IPS-NIHi7 (cell line): ENCODE measurements at regions not wholly inside any gene's neighbourhood (a gene's known extent, or its start where the extent isn't known, plus 50 kb on each side); places are given as distances from the start of the nearest gene placed in this dataset.

ENCODE experiments used
- DNase-seq: peaks from one replicate; pipeline ENCODE4 v3.0.0; 2012; ENCODE audit warnings: mixed read lengths; ENCODE audit errors: extremely low spot score

DNA sequence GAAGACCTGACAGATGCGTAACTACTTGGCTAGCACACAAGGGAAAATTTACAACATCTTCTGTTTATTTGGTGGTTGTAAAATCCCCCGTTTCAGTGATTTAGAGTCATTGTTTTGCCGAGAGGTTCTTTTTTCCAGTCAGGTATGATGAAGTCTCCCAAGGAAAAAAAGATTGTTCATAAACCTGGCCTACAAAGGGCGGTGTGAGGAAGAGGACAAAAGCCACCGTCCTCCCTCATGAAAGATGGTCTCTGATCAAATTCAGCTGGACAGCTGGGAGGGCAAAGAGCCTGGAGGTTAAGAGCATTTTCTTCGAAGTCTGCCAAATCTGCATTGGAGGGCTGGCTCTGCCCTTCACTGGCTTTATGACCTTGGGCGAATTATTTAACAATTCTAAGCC, 419.9 kb downstream of the HAPSTR1 start:
- no peak for DNase-seq

DNA sequence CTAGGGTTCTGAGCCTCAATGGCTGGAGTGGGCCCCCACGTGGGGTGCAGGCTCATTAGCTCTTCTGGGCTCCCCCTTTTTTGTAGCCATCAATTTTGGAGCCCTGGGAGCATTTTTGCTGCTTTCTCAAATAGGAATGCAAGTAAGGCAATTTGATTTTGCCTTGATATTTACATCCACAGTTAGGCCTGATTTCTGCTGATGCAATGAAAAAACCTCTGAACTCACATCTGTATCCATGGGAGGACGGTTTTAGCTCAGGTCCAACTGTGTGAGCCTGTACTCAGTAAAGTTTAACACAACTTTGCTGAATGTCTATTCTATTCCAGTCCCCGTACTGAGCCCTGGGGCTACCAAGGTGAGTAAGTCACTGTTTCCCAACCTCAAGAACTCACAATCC, 425.0 kb downstream of the HAPSTR1 start:
- DNase-seq: no peak

DNA sequence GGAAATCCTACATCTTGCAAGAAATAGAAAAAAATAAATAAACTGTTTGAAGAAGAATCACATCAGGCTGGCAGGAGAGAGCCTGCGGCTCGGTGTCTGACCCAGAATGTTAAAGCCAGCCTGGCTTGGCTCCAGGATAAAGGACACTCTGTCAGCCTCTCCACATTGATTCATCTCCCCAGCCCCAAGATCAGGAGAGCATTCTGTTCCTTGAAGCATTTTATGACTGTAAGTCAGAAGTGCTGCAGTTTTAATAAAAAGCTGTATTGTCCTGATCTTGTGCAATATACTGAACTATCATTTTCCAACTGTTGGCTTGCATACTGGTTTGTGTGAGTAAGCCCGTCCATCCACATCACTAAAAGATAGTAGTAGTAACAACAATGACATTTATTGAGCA, 426.6 kb downstream of the HAPSTR1 start:
- DNase-seq: no peak

DNA sequence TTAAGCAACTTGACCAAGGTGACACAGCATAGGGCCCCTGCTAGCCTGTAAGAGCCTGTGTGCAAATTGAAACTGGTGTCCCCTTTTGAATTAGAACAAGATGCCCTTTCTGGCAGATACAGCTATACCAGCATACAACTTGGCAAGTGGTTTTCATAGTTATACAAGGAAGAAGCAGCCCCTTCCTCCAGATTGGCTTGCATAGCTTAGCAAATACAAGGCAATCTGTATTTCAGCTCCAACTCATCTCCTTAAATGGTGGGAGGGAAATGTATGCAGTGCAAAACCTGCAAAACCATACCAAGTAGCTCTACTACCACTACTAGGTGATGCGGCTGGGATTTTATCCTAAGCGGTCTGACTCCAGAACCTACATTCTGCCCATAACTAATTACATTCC, 427.1 kb downstream of the HAPSTR1 start:
- no peak for DNase-seq

DNA sequence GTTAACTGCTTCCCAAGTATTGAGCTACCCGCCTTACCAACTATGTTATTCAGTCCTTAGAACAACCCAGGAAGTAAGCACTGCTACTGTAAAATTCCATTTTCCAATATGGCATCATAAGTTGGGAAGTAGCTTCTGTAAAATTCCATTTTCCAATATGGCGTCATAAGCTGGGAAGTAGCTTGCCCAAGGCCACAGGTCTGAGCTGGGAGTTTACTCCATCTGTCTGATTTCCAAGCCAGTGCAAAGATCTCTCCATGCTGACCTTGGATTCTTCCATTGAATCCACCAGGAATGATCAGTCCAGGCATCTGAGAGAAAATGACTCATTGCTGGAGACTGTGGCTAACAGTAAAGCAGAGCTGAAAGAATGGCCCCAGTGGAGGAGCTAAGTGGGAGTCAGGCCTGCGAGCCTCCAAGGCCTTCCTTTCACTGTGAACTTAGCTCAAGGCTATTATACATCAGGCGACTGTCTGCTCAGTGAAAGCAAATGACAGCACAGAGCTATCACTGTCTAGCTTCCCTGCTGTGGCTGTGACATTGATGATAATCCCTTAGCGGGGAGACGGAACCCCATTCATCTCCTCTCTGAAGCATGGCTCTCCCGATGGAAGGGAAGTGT, 430.4 kb downstream of the HAPSTR1 start:
- peak; percentile 53 for DNase-seq

DNA sequence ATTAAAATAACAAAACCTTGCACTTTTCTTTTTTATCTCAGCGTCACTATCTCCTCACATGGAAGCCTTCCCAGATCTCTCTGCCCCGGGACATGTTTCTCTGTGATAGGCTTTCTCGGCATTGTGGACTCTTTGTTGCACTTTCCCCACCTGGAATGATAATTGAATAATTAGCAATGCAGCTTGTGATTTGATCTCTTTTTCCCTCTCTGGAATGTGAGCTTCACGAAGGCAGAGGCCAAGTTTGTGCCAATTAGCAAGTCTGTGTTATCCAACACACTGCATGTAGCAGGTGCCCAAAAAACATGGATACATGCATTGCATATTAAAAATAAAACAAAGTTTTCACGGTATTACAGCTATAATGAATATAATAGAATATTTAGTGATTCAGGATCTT, 431.2 kb downstream of the HAPSTR1 start:
- DNase-seq: no peak

DNA sequence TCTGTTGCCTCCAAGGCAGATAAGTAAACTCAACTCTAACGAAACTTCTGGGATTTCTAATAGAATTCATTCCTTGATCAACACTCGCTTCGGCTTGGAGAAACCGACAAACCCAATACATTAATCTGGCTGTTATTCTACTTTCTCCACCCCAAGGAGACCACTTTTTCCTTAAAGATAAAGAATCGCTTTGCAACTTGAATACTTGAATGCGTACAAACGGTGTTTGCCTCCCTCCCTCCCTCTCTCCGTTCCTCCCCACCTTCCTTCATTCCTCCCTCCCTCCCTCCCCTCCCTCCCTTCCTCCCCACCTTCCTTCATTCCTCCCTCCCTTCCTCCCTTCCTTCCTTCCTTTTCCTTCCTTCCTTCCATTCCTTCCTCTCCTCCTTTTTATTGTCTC, 432.6 kb downstream of the HAPSTR1 start:
- DNase-seq: no peak

DNA sequence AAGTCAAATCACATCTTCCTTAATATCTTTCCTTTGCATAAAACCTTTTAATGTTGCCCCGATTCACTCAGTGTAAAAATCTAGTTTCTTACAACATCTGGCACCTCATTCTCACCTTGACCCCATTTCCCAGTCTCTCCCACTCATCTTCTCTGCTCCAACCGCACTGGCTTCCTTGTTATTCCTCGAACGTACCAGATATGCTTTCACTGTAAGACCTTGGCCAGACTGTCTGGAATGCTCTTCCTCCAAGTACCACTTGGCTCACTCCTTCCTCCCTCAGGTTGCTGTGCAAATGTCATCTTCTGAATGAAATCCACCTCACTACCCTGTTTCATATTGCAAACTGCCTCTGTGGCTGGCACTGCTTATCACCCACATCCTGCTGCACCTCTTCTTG, 433.6 kb downstream of the HAPSTR1 start:
- DNase-seq: no peak

DNA sequence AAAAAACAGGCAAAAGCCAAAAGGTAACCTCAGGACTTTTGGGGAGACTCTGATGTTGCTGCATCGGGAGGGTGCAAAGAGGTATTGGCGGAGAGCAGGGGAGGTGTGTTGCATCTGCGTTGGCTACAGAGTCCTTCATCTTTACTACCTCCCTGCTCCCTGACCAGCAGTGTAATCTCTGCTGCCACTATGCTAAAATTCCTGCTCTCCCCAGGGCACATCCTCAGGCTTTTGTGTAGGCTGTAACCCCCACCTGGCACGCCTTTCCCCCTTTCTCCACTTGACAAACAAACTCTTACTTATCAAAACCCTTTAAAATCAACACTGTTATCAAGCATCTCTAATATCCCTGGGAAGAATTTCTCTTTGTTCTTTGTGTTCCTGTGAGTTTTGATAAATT, 435.3 kb downstream of the HAPSTR1 start:
- peak; percentile 61 for DNase-seq

DNA sequence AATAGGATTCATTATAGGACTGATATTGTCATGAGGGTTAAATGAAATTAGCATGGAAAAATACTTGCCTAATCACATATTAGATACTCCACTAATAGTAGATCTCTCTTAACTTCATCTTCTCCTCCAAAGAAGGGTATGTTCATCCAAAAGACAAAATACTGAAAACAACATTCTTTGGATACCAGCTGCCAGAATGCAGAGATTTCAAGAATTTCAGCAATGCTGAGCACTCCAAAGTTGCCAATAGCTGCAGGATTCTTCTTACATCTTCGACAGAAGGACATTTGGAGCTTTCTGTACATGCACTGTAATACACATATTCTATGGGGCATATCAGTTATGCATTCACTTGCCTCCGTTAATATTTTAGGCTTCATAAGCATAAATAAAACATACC, 436.5 kb downstream of the HAPSTR1 start:
- peak; percentile 42 for DNase-seq

DNA sequence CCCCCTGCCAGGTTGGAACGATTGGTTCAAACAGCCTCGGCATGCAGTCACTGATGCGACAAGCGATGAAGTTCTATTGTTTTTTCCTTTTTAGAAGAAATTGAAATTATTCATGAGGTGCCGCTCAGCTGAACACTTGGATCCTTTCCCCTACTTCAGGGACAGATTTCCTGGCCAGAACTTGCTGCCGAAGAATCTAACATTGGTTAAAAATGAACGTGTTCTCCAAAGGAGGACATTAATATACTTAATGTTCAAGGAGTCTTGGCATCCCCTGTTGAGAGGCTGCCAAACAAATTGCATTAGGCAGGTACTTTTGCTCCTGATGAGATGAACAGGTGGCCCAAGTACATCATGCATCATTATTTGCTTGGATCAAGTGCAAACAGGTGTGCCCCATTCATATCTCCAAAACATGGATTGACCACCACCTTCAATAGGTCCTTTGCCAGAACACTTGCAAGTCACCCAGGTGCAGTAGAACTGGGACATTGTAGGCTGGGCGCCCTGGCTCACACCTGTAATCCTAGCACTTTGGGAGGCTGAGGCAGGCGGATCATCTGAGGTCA, 437.2 kb downstream of the HAPSTR1 start:
- DNase-seq: no peak

DNA sequence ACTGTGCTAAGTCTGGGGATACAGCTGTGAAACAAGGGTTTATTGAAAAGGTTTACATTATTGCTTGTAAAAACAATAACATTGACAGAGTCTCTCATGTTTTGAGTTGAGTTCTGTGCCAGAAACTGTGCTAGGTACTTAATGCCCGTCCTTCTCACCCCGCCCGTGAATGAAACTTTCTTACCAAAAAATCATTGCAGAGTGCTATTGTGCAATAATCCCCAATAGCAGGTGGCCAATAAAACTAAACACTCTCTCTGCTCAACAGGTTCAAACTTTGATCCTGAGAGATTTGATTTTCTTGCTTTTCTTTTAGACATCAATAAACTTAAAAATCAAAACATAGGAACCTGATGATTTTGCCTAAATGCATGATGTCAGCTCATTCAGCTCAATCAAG, 441.6 kb downstream of the HAPSTR1 start:
- DNase-seq: no peak

DNA sequence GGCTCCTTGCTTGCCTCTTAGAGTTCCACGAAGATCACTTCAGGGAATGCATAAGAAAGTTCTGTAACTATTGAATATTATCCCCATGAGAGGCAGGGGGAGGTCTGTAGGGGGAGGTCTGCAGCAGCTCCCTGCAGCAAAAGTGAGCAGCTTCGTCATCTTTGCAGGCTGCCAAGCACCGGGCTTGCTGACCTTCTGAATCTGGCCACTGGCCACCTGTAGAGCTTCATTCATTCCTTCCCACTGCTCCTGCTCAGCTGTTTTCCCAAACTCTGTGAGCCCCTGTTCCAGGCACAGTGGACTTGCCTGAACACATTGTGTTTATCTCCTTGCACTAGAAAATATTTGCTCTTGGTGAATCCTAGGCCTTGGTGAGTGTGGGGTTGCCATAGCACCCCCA, 443.3 kb downstream of the HAPSTR1 start:
- no peak for DNase-seq

DNA sequence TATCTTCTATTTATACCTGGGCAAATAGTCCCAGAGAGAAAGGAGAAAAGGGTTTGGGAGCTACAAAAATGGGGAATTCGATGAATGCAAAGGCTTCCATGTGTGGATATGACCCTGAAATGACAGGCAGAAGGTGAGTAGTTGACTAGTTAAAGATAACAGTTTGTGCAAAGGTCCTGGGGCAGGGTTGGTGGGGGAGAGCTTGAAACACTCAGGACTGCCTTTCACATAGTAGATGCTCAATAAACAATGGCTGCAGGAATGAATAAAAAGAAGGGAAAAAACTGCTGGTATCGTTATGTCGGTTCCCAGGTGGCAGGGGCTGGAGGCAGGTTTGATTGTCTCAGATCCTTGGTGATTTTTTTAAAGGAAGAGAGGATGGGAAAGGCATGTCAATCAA, 445.5 kb downstream of the HAPSTR1 start:
- DNase-seq: no peak

DNA sequence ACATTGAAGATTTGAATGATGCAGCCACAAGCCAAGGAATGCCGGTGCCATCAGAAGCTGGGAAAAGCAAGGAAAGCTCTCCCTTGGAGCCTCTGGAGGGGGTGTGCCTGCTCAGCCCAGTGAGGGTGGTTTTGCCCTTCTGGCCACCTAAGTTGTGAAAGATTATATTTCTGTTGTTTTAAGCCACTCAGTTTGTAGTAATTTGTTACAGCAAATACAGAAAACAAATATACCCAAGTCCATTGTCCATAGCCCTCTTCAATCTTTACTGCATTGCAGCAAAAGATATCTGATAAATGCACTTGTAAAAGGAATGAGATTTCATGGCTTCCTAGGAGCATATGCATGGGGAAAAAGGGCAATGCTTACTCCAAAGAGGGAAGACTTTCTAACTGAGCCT, 447.9 kb downstream of the HAPSTR1 start:
- DNase-seq: no peak

DNA sequence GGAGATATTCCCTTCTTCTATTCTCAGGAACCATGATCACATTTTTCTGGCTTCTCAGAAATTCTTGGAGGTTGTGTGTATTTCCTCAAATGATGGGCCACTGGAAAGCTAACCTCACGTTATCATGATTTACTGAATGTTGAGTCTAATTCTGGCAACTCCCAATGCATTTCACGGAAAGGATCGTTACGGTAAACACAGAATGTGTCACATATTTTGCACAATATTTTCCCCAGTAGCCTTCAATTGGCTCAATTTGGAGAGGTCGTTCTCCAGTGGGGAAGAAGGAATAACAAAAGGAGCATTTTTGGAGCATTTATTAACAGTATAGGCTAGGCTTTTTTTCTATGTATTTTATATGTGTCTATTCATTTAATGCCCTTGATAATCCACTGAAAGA, 450.3 kb downstream of the HAPSTR1 start:
- no peak for DNase-seq

DNA sequence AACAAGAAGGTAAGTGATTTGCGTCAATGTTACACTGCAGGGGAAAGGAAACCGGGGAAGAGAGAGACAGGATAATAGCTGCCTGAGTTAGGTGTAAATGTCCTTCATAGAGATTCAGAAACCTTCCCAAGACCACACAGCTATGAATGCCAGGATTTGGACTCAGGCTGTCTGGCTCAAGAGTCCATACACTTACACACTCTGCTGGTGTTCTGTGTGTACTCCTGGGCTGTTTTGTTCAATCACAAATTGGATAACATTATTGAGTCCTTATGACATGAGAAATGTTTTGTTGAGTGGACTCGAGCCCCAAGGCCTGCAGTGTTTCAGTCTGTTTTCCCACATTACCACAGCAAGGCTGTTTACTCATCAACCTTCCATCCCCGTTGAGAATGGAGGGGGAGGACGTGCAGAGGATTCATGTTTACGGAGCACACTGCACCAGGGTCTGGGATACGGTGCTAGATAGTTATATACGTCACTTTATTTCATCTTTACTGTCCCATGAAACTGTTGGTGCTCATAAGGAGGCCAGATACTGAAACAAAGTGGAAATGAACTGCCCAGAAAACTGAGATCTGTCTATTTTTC, 450.8 kb downstream of the HAPSTR1 start:
- no peak for DNase-seq

DNA sequence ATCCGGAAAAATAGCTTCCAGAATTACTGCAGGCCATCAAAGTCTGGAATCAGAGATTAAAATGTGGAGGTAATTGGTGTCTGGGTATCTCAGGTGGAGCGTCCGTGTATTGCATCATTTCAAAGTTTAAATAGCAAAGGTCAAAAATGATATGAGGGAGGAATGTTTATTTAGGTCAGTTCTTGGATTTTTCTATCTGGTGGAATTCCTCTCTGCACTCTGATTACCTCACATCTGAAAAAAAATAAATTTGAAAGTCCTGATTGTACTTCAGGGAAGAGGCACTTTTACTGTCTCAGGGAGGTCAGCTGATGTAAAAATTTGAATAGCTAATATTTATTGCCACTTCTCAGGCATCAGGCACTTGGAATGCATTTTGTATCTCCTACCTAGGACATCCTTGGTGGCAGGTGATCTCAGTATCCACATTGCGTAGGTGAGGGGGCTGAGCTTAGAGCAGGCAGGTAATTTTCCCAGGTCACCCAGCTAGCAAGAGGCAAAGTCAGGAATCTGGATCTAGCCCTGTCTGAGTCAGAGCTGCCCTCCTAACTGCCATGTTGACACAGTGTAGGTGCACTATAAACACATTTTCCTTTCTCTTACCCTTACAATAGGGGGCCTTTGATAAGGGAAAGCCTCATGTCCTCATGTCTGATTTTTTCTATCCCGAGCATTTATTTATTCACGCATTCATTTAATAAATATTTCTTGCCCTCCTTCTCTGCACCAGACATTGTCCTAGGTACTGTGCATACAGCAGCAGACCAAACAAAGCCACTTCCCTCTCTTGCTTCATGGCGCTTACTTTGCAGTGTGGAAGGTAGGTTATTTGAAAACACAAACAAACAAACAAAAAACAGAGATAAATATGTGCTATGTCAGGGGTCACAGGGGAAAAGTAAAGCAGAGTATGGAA, 454.3 kb downstream of the HAPSTR1 start:
- no peak for DNase-seq

DNA sequence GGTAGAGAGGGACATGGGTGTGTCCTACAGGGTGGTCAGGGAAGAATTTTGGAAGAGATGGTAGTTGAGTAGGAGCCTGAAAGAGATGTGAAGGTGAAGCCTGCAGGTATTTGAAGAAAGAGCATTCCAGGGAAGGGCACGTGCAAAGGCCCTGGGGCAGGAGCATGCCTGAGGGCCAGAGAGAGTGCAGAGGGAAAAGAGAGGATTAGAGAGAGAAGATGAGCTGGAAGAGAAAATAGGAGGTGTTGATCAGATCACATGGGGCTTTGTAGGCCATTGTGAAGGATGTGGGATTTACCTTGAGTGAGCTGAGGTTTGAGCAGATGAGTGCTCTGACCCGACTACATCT, 455.0 kb downstream of the HAPSTR1 start:
- no peak for DNase-seq

DNA sequence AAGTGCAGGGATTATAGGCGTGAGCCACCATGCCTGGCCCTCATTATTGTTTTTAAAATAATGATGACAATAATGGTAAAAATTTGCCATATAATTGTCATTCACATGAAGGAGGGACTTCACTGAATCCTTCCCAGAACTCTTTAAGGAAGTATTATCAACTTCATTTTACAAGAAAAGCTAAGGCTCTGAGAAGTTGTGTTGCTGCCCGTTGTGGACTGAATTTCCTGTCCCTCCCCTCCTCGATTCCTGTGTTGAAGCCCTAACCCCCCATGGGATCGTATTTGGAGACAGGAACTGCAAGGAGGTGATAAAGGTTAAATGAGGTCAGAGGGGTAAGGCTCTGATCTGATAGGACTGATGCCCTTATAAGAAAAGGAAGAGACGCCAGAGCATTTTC, 458.0 kb downstream of the HAPSTR1 start:
- DNase-seq: no peak

DNA sequence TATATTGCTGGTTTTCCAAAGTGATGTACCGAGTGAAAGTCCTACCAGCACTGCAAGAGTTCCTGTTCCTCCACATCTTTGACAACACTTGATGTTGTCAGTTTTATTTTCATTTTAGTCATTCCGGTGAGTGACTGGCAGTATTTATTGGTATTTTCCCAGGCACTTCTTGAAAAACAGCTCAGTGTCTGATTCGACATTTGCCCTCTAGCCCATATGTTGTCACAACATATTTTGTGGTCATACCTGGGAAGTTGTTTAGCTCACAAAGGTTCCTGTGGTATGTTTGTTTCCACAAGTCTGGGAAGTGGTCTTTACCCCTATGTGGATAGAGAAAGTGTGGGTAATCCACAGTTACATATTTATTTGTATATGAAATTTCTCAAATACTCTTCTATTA, 463.6 kb downstream of the HAPSTR1 start:
- no peak for DNase-seq

DNA sequence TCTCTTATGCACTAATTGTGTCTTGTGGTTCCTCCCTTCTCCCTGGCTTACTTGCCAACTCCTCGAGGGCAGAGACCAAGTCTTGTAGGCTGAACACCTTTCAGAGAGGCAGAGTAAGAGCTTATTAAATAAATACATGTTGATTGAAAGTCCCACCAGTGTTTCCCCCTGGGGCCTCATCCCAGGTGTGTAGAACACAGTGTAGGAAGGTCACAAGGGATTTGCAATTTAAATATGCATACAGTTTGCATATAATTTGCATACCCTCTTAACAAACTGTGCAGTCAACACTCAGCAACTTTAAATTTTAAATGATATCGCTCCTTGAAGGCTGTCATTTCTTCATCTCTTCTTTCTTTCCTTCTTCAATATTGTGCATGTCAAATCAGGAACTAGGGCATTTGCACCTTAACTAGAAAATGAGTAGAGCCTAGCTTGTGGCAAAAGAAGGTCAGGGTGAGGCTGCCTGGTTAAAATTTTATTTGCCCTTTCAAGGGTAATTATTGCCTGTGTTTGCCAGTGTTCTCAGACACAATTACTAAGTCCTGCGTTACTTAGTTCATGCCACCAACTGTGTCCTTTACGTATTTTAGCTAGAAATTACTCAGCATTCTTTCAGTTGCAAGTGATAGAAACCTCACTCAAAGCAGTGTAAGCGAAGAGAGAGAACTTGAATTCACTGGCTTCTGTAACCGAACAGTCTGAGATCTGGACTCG, 465.7 kb downstream of the HAPSTR1 start:
- DNase-seq: no peak
